ENCODE measurements at regions not wholly inside any gene's neighbourhood (a gene's known extent, or its start where the extent isn't known, plus 50 kb on each side); places are given as distances from the start of the nearest gene placed in this dataset.

- Histone ChIP-seq H3K9me3 (ENCODE audit: insufficient read depth, low read depth) (no peaks in the 10 kb centered on the region), H4K20me1 (ENCODE audit: insufficient read depth) (no peaks in the 10 kb centered on the region), H3K27me3 (ENCODE audit: insufficient read depth, low read depth) (peaks cover 94% of the 10 kb centered on the region), H2AFZ (no peak overlapping the region), H3K36me3 (ENCODE audit: low read depth) (no peaks in the 10 kb centered on the region), H3K4me2 (no peak overlapping the region), H3K9me2 (ENCODE audit: insufficient read depth) (no peaks in the 10 kb centered on the region; the same call in 1 of the 2 replicates), H3K79me2 (ENCODE audit: low read depth) (no peaks in the 10 kb centered on the region), H3F3A (ENCODE audit: insufficient read depth, low read depth) (no peaks in the 10 kb centered on the region), H3K27ac (no peak overlapping the region), H3K4me3 (no peak overlapping the region), H3K4me1 (replicated peaks; ENCODE audit: insufficient read depth) (no peaks in the 10 kb centered on the region)
- intact Hi-C loops (cut with micrococcal nuclease; ENCODE audit: unreplicated experiment) = no loop called here
- BruUV-seq (replicated peaks) = no TSS peak
- TF ChIP-seq EZH2 (IDR thresholded peaks at IDR 0.05; ENCODE audit: low read depth) (no peak), CTCF (conservative IDR thresholded peaks at IDR 0.05) (no peak)
- no peak for DNase-seq
- ChIA-PET CTCF (no interaction called here), POLR2A (ENCODE audit: unreplicated experiment) (no interaction called here)
Observed at GRCh38 chr7:25665374-25665773, 437.1 kb upstream of the NPVF start.

GRCh38 chr7:25665903-25666670 lies 437.8 kb upstream of the NPVF start:
- ChIA-PET POLR2A (ENCODE audit: unreplicated experiment) (no interaction called here), CTCF (no interaction called here)
- Histone ChIP-seq H3K79me2 (ENCODE audit: low read depth) (no peaks in the 10 kb centered on the region), H3K27ac (no peak overlapping the region), H3K4me3 (no peak overlapping the region), H2AFZ (no peak overlapping the region), H3K27me3 (ENCODE audit: insufficient read depth, low read depth) (peaks cover 95% of the 10 kb centered on the region), H3F3A (ENCODE audit: insufficient read depth, low read depth) (no peaks in the 10 kb centered on the region), H3K4me1 (replicated peaks; ENCODE audit: insufficient read depth) (no peaks in the 10 kb centered on the region), H3K9me3 (ENCODE audit: insufficient read depth, low read depth) (no peaks in the 10 kb centered on the region), H3K36me3 (ENCODE audit: low read depth) (no peaks in the 10 kb centered on the region), H3K9me2 (ENCODE audit: insufficient read depth) (no peaks in the 10 kb centered on the region; the same call in 1 of the 2 replicates), H3K4me2 (no peak overlapping the region), H4K20me1 (ENCODE audit: insufficient read depth) (no peaks in the 10 kb centered on the region)
- intact Hi-C loops (cut with micrococcal nuclease; ENCODE audit: unreplicated experiment) = no loop called here
- TF ChIP-seq CTCF (conservative IDR thresholded peaks at IDR 0.05) (no peak), EZH2 (IDR thresholded peaks at IDR 0.05; ENCODE audit: low read depth) (no peak)
- DNase-seq = no peak
- BruUV-seq (replicated peaks) = no TSS peak

- no peak for DNase-seq
- no peaks in the 10 kb centered on the region for H3K79me2 ChIP-seq (ENCODE audit: low read depth)
- no peak overlapping the region for H3K27ac ChIP-seq
- H3K4me1 ChIP-seq (replicated peaks; ENCODE audit: insufficient read depth) = no peaks in the 10 kb centered on the region
- POLR2A ChIA-PET (ENCODE audit: unreplicated experiment) = no interaction called here
- CTCF ChIA-PET = interaction anchor here (0.6 kb wide), 1 partner anchor 252 kb away, joined by 3 read pairs; no protein-coding TSS in a partner anchor
- TF ChIP-seq EZH2 (IDR thresholded peaks at IDR 0.05; ENCODE audit: low read depth) (no peak), CTCF (conservative IDR thresholded peaks at IDR 0.05) (no peak)
- H2AFZ ChIP-seq = no peak overlapping the region
- H3K9me3 ChIP-seq (ENCODE audit: insufficient read depth, low read depth) = no peaks in the 10 kb centered on the region
- no peaks in the 10 kb centered on the region for H3F3A ChIP-seq (ENCODE audit: insufficient read depth, low read depth)
- no peaks in the 10 kb centered on the region for H4K20me1 ChIP-seq (ENCODE audit: insufficient read depth)
- H3K36me3 ChIP-seq (ENCODE audit: low read depth) = no peaks in the 10 kb centered on the region
- no TSS peak for BruUV-seq (replicated peaks)
- H3K27me3 ChIP-seq (ENCODE audit: insufficient read depth, low read depth) = peaks cover 96% of the 10 kb centered on the region
- H3K4me2 ChIP-seq = no peak overlapping the region
- no peak overlapping the region for H3K4me3 ChIP-seq
- H3K9me2 ChIP-seq (ENCODE audit: insufficient read depth) = no peaks in the 10 kb centered on the region; the same call in 1 of the 2 replicates
- intact Hi-C loops (cut with micrococcal nuclease; ENCODE audit: unreplicated experiment) = no loop called here
Observed at GRCh38 chr7:25666671-25667060, 438.4 kb upstream of the NPVF start.
